ENCODE measurements at regions not wholly inside any gene's neighbourhood (a gene's known extent, or its start where the extent isn't known, plus 50 kb on each side); places are given as distances from the start of the nearest gene placed in this dataset.

DNA sequence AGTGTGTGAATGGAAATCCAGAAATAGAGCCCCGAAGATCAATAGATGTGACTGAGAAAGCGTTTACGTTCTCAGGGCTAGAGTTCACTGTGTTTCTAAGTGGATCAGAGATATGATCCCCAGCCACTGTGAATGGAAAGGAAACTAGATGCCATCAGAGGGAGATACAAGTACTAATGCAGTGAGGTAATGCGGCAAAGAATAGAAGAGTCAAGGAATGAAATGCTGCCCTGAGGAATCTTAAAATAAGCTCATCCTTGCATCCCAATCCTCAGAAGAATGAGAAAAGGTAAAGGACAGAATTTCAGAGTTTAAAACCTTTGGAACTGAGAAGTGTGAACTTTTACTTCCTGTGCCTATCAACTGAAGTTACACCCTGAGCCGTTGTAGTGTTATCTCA, 165.5 kb upstream of the ESRRG start:
- TF ChIP-seq, protein P1, sequence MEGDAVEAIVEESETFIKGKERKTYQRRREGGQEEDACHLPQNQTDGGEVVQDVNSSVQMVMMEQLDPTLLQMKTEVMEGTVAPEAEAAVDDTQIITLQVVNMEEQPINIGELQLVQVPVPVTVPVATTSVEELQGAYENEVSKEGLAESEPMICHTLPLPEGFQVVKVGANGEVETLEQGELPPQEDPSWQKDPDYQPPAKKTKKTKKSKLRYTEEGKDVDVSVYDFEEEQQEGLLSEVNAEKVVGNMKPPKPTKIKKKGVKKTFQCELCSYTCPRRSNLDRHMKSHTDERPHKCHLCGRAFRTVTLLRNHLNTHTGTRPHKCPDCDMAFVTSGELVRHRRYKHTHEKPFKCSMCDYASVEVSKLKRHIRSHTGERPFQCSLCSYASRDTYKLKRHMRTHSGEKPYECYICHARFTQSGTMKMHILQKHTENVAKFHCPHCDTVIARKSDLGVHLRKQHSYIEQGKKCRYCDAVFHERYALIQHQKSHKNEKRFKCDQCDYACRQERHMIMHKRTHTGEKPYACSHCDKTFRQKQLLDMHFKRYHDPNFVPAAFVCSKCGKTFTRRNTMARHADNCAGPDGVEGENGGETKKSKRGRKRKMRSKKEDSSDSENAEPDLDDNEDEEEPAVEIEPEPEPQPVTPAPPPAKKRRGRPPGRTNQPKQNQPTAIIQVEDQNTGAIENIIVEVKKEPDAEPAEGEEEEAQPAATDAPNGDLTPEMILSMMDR (conservative IDR thresholded peaks at IDR 0.05; ENCODE audit: low read depth, low read length), result no peak
- TF ChIP-seq ELK1 (IDR thresholded peaks at IDR 0.05; ENCODE audit: borderline replicate concordance, low read depth, low read length) (no peak), MXI1 (IDR thresholded peaks at IDR 0.05; ENCODE audit: borderline replicate concordance, low read depth, low read length) (no peak), RAD21 (IDR thresholded peaks at IDR 0.05; ENCODE audit: low read length) (no peak), RFX5 (IDR thresholded peaks at IDR 0.05; ENCODE audit: low read depth, low read length) (no peak), RCOR1 (IDR thresholded peaks at IDR 0.05; ENCODE audit: insufficient replicate concordance, low read length) (no peak), POLR2A (IDR thresholded peaks at IDR 0.05; ENCODE audit: low read depth, low read length) (no peak), MAZ (IDR thresholded peaks at IDR 0.05; ENCODE audit: borderline replicate concordance, low read depth, low read length) (no peak)
- TF ChIP-seq, protein P2, sequence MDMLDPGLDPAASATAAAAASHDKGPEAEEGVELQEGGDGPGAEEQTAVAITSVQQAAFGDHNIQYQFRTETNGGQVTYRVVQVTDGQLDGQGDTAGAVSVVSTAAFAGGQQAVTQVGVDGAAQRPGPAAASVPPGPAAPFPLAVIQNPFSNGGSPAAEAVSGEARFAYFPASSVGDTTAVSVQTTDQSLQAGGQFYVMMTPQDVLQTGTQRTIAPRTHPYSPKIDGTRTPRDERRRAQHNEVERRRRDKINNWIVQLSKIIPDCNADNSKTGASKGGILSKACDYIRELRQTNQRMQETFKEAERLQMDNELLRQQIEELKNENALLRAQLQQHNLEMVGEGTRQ (IDR thresholded peaks at IDR 0.05; ENCODE audit: low read depth, low read length), result no peak

All from IMR-90 (cell line).